ENCODE measurements at regions not wholly inside any gene's neighbourhood (a gene's known extent, or its start where the extent isn't known, plus 50 kb on each side); places are given as distances from the start of the nearest gene placed in this dataset.

DNA sequence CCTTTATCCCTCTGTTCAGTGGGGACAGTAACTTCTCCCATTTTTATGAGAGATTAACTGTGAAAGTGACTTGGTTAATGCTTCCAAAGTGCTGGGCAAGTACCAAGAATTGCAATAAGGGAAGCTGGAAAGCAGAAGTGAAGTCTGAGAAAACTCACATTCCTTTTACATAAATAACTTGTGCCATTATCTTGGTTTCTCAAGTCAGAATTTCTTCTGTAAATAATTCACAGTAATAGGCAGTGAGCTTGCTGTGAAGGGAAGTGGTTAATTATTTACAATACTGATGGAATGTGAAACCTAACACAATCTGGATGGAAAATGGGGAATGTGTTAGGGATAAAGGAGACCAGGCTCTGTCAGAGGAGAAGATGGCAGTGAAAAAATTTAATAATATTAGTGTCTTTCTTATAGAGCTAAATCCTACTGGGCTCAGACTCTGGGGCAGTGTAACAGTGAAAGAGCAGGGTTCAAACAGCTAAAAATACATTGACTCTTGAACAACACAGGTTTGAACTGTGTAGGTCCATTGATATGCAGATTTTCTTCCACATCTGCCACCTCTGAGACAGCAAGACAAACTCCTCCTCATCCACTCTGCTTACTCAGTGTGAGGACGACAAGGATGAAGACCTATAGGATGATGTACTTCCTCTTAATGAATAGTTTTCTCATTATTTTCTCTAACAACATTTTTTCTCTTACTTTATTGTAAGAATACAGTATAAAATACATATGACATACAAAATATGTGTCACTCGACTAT lies 251.5 kb upstream of the ISX start:
- TF ChIP-seq ZFP36 (IDR thresholded peaks at IDR 0.05; ENCODE audit: borderline replicate concordance, partially characterized antibody): no peak
- no peak for TF ChIP-seq MAZ (IDR thresholded peaks at IDR 0.05; ENCODE audit: borderline replicate concordance, low read depth, low read length)
- TF ChIP-seq KDM1A (IDR thresholded peaks at IDR 0.05; ENCODE audit: low read depth): no peak
- TF ChIP-seq FOSB (CRISPR knock-in tag; IDR thresholded peaks at IDR 0.05): no peak
- TF ChIP-seq RAD21 (conservative IDR thresholded peaks at IDR 0.05 in 1 of 2, IDR thresholded peaks at IDR 0.05 in 1 of 2): no peak
- TF ChIP-seq, protein P1, sequence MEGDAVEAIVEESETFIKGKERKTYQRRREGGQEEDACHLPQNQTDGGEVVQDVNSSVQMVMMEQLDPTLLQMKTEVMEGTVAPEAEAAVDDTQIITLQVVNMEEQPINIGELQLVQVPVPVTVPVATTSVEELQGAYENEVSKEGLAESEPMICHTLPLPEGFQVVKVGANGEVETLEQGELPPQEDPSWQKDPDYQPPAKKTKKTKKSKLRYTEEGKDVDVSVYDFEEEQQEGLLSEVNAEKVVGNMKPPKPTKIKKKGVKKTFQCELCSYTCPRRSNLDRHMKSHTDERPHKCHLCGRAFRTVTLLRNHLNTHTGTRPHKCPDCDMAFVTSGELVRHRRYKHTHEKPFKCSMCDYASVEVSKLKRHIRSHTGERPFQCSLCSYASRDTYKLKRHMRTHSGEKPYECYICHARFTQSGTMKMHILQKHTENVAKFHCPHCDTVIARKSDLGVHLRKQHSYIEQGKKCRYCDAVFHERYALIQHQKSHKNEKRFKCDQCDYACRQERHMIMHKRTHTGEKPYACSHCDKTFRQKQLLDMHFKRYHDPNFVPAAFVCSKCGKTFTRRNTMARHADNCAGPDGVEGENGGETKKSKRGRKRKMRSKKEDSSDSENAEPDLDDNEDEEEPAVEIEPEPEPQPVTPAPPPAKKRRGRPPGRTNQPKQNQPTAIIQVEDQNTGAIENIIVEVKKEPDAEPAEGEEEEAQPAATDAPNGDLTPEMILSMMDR (IDR thresholded peaks at IDR 0.05): no peak
